ENCODE measurements at regions not wholly inside any gene's neighbourhood (a gene's known extent, or its start where the extent isn't known, plus 50 kb on each side); places are given as distances from the start of the nearest gene placed in this dataset.

GRCh38 chr18:28468901-28469300, 292.0 kb upstream of the CDH2 start:
- no peak for DNase-seq (ENCODE audit: extremely low read depth, low read depth)
- TF ChIP-seq CTCF (IDR thresholded peaks at IDR 0.05; ENCODE audit: low read depth, low read length) = no peak

- no peak for DNase-seq (ENCODE audit: extremely low read depth, low read depth)
- no peak for TF ChIP-seq CTCF (IDR thresholded peaks at IDR 0.05; ENCODE audit: low read depth, low read length)
Observed at GRCh38 chr18:28466204-28466603, 289.3 kb upstream of the CDH2 start.

- TF ChIP-seq CTCF (IDR thresholded peaks at IDR 0.05; ENCODE audit: low read depth, low read length) = no peak
- no peak for DNase-seq (ENCODE audit: extremely low read depth, low read depth)
Observed at GRCh38 chr18:28459587-28459986, 282.7 kb upstream of the CDH2 start.

GRCh38 chr18:28458751-28459150, 281.8 kb upstream of the CDH2 start:
- no peak for TF ChIP-seq CTCF (IDR thresholded peaks at IDR 0.05; ENCODE audit: low read depth, low read length)
- no peak for DNase-seq (ENCODE audit: extremely low read depth, low read depth)

GRCh38 chr18:28457784-28458183, 280.9 kb upstream of the CDH2 start:
- DNase-seq (ENCODE audit: extremely low read depth, low read depth) = no peak
- no peak for TF ChIP-seq CTCF (IDR thresholded peaks at IDR 0.05; ENCODE audit: low read depth, low read length)

- TF ChIP-seq CTCF (IDR thresholded peaks at IDR 0.05; ENCODE audit: low read depth, low read length) = no peak
Observed at GRCh38 chr18:28455971-28456370, 279.0 kb upstream of the CDH2 start.

GRCh38 chr18:28439870-28440269, 262.9 kb upstream of the CDH2 start:
- TF ChIP-seq CTCF (IDR thresholded peaks at IDR 0.05; ENCODE audit: low read depth, low read length) = no peak
- DNase-seq (ENCODE audit: extremely low read depth, low read depth) = no peak

More at GRCh38 chr18:28455971-28456370, 279.0 kb upstream of the CDH2 start:
- no peak for DNase-seq (ENCODE audit: extremely low read depth, low read depth)
